ENCODE measurements at regions not wholly inside any gene's neighbourhood (a gene's known extent, or its start where the extent isn't known, plus 50 kb on each side); places are given as distances from the start of the nearest gene placed in this dataset.

- no peak for TF ChIP-seq POLR2A (IDR thresholded peaks at IDR 0.05; ENCODE audit: low read length)
- no peak for TF ChIP-seq GATA1 (IDR thresholded peaks at IDR 0.05; ENCODE audit: low read depth, low read length)
These were observed 107.6 kb upstream of the CSF3R start for GRCh38 chr1:36590264-36590663.

All from erythroblast (primary cell).